ENCODE measurements at regions not wholly inside any gene's neighbourhood (a gene's known extent, or its start where the extent isn't known, plus 50 kb on each side); places are given as distances from the start of the nearest gene placed in this dataset.

DNA sequence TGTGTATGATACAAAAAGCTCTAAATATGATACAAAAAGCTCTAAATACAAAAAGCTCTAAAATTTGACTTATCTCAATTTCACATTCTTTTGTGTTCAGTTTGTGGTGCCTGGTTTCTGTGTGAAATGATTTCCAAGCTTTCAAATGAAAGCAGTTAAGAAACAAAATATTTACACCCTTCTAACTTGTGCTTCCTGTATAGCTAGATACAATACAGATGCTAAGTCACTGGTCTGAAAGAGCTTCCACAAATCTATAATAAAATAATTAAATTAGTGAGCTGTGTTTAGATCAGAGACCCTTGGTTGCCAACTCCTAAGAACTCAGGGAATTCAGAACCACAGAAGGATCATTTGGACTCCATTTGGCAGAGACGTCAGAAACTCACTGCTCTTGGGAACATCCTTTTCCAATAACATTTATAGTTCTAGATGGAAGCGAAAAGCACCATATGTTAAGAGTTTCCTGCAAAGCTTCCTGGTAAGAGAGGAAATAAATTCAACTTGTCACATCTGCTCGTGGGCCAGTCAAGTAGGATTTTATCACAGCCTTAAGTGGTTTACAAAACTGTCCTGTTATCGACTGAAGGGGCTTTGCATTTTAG lies 1079.1 kb downstream of the ADGRL2 start:
- TF ChIP-seq, protein P1, sequence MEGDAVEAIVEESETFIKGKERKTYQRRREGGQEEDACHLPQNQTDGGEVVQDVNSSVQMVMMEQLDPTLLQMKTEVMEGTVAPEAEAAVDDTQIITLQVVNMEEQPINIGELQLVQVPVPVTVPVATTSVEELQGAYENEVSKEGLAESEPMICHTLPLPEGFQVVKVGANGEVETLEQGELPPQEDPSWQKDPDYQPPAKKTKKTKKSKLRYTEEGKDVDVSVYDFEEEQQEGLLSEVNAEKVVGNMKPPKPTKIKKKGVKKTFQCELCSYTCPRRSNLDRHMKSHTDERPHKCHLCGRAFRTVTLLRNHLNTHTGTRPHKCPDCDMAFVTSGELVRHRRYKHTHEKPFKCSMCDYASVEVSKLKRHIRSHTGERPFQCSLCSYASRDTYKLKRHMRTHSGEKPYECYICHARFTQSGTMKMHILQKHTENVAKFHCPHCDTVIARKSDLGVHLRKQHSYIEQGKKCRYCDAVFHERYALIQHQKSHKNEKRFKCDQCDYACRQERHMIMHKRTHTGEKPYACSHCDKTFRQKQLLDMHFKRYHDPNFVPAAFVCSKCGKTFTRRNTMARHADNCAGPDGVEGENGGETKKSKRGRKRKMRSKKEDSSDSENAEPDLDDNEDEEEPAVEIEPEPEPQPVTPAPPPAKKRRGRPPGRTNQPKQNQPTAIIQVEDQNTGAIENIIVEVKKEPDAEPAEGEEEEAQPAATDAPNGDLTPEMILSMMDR (IDR thresholded peaks at IDR 0.05), result no peak
- no peak for TF ChIP-seq EZH2 (IDR thresholded peaks at IDR 0.05)
- no peak for TF ChIP-seq EZH2phosphoT487 (IDR thresholded peaks at IDR 0.05)
